NCI-H1930 (cell line): ENCODE measurements at regions not wholly inside any gene's neighbourhood (a gene's known extent, or its start where the extent isn't known, plus 50 kb on each side); places are given as distances from the start of the nearest gene placed in this dataset.
"Not testable (repeated sequence)": the region's sequence is repeated elsewhere in the genome, so short reads cannot be mapped to it uniquely, and the experiment has no call there.

Source experiments
- DNase-seq, 2 experiments: peaks; one replicate each; lab custom pipeline; 2025; lab: John Stamatoyannopoulos, UW

- no peak for DNase-seq
Measured at GRCh38 chr3:10625323-10625722, 119.9 kb upstream of the ATP2B2 start.

- no peak for DNase-seq
Measured at GRCh38 chr3:10627884-10628572, 122.6 kb upstream of the ATP2B2 start.

GRCh38 chr3:10628891-10629670 is 123.7 kb upstream of the ATP2B2 start:
- no peak for DNase-seq

- no peak for DNase-seq
Measured at GRCh38 chr3:10629671-10630040, 124.3 kb upstream of the ATP2B2 start.

- DNase-seq: no peak
Measured at GRCh38 chr3:10631224-10631623, 125.8 kb upstream of the ATP2B2 start.

GRCh38 chr3:10632125-10632524 is 126.7 kb upstream of the ATP2B2 start:
- no peak for DNase-seq

- DNase-seq: no peak
Measured at GRCh38 chr3:10632741-10633140, 127.4 kb upstream of the ATP2B2 start.

GRCh38 chr3:10635446-10636076 is 130.2 kb upstream of the ATP2B2 start:
- DNase-seq: no peak

- no peak for DNase-seq
Measured at GRCh38 chr3:10637342-10637741, 132.0 kb upstream of the ATP2B2 start.

- DNase-seq: no peak
Measured at GRCh38 chr3:10638466-10638865, 133.1 kb upstream of the ATP2B2 start.

- DNase-seq: no peak
Measured at GRCh38 chr3:10641760-10642159, 136.4 kb upstream of the ATP2B2 start.

- no peak for DNase-seq
Measured at GRCh38 chr3:10644189-10644588, 138.8 kb upstream of the ATP2B2 start.

- no peak for DNase-seq
Measured at GRCh38 chr3:10645800-10646199, 140.4 kb upstream of the ATP2B2 start.

GRCh38 chr3:10646531-10647335 is 141.3 kb upstream of the ATP2B2 start:
- no peak for DNase-seq

- no peak for DNase-seq
Measured at GRCh38 chr3:10647376-10647775, 142.0 kb upstream of the ATP2B2 start.

- no peak for DNase-seq
Measured at GRCh38 chr3:10648181-10648580, 142.8 kb upstream of the ATP2B2 start.

GRCh38 chr3:10649463-10649862 is 144.1 kb upstream of the ATP2B2 start:
- DNase-seq: not testable (repeated sequence)

GRCh38 chr3:10651506-10651905 is 146.1 kb upstream of the ATP2B2 start:
- DNase-seq: no peak

GRCh38 chr3:10653241-10653640 is 147.9 kb upstream of the ATP2B2 start:
- DNase-seq: no peak

- no peak for DNase-seq
Measured at GRCh38 chr3:10653866-10654611, 148.7 kb upstream of the ATP2B2 start.

GRCh38 chr3:10655105-10655504 is 149.7 kb upstream of the ATP2B2 start:
- DNase-seq: no peak

GRCh38 chr3:10657339-10657738 is 152.0 kb upstream of the ATP2B2 start:
- DNase-seq: not testable (repeated sequence)
